D721Med (cell line): ENCODE measurements at regions not wholly inside any gene's neighbourhood (a gene's known extent, or its start where the extent isn't known, plus 50 kb on each side); places are given as distances from the start of the nearest gene placed in this dataset.

Experiments used
- DNase-seq: peaks from one replicate; pipeline ENCODE4 v3.0.0; 2011; ENCODE audit warnings: low spot score; ENCODE audit not compliant: insufficient read length
- FAIRE-seq: peaks from 2 replicates; lab custom pipeline; 2011; peaks lifted over from hg19 to GRCh38; lab: Jason Lieb, UNC
- TF ChIP-seq, protein P1 (sequence below): IDR thresholded peaks from 2 replicates; pipeline ENCODE4 v1.5.1; 2012; ENCODE audit warnings: mild to moderate bottlenecking, control low read depth; ENCODE audit not compliant: insufficient read depth; ENCODE audit errors: missing control alignments

DNA sequence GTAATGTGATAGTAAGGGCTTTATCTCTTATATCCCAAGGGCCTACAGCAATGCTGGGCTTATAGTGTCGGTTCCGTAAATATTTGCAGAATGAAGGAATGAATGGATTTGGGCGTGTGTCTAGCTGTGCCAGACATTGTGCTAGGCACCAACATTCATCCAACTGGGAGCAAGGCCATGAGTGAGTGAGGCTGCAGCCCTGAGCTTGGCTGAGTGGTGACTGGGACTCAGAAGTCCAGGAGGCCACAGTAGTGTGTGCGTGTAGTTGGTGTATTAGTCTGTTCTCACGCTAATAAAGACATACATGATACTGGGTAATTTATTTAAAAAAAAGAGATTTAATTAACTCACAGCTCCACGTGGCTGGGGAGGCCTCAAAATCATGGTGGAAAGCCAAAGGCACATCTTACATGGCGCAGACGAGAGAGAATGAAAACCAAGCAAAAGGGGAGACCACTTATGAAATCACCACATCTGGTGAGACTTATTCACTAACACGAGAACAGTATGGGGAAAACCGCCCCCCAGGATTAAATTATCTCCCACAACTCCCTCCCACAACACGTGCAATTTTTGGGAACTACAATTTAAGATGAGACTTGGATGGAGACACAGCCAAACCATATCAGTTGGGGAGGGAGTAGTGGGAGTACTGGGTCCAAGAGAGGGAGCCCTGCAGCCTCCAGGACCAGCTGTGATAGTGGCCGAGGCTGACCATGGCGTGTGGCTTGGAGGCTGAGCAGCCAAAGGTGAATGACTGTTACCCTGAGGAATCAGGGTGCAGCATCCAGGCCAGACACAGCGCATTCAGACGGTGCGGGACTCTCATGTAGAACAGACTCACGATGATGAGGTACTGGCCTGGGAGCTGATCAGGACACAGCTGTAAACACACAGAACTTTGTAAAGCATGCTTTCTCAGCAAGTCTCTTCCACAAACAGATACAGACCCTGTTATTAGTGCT lies 104.6 kb downstream of the TEX26 start:
- TF ChIP-seq, protein P1, sequence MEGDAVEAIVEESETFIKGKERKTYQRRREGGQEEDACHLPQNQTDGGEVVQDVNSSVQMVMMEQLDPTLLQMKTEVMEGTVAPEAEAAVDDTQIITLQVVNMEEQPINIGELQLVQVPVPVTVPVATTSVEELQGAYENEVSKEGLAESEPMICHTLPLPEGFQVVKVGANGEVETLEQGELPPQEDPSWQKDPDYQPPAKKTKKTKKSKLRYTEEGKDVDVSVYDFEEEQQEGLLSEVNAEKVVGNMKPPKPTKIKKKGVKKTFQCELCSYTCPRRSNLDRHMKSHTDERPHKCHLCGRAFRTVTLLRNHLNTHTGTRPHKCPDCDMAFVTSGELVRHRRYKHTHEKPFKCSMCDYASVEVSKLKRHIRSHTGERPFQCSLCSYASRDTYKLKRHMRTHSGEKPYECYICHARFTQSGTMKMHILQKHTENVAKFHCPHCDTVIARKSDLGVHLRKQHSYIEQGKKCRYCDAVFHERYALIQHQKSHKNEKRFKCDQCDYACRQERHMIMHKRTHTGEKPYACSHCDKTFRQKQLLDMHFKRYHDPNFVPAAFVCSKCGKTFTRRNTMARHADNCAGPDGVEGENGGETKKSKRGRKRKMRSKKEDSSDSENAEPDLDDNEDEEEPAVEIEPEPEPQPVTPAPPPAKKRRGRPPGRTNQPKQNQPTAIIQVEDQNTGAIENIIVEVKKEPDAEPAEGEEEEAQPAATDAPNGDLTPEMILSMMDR: no peak
- no peak for DNase-seq
- no peak for FAIRE-seq

DNA sequence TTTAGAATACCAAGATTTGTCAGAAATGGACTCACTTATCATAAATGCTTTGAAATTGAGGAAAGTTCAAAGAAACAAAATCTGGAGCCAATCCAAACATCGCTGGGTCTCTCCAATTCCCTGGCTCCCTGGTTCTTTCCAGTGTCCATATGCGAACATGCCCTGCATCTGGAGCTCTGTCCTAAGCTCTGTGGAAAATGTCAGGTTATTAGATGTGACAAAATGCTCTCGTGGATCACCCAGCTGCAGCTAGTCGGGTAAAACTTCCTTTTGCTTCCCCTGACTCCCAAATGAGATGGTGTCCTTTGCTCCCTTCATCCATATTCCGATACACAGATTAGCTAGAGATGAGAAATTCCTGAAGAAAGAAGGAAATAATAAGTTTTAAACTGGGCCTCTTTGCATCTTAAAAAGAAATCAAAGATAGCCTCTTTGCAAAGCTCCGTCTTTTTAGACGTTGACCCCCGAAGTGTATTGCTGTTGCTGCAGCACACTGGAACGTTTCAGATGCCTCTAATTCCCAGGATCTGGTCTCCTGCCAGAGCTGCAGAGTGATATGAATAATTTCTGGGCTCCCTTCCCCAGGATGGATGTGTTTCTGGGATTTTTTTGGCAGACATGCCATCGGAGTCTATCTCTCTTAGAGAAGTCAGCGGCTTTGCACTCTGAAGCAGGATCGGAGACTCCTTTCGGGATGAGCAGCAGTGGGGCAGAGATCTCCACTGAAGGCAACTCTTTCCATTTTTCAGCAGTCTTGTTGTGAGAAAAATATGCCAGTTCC lies 102.9 kb downstream of the TEX26 start:
- TF ChIP-seq, protein P1: no peak
- no peak for FAIRE-seq
- no peak for DNase-seq

DNA sequence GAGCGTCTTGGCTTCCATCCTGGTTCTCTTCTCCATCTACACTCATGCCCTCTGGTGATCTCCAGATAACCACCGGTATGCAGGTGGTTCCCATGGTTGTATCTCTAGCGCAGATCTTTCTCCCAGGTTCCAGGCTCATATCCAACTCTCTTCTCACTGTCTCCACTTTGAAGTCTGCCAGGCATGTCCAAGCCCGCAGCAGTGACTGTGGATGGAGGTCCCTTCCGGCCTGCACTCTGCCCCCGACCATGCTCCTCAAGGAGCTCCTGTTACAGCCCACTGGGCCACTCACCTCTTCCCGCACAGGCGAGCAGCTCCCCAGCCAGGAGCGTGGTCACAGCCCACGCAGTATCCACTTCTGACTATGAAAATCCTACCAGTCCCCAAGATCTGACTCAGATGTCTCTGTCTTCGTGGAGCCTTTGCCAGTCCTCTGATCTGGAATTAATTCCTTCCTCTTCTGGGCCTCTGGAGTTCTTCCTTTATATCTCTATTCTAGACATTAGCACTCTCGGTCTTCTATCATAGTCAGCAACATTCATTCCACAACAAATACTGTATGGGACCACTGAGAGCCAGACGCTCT lies 100.2 kb downstream of the TEX26 start:
- DNase-seq (no peak), FAIRE-seq (no peak)
- TF ChIP-seq, protein P1: no peak

DNA sequence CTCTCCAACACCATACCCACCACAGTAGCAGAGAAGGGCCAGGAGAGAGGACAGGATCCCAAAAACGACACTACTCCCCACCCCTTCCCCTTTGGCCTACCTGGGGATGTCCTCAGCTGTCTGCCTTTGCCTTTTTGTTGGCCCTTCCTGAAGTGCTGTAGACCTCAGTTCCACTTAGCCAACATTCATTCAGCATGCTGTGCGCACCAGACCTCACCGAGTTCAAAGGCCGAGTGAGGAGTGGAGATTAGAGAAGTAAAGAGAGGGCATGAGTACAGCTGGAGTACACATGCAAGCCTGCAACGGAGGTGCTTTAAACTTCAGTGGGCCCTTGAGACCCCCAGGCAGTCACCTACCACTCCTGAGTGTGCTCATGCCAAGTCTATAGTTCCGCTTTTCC lies 99.0 kb downstream of the TEX26 start:
- DNase-seq: no peak
- FAIRE-seq: no peak
- TF ChIP-seq, protein P1: no peak

DNA sequence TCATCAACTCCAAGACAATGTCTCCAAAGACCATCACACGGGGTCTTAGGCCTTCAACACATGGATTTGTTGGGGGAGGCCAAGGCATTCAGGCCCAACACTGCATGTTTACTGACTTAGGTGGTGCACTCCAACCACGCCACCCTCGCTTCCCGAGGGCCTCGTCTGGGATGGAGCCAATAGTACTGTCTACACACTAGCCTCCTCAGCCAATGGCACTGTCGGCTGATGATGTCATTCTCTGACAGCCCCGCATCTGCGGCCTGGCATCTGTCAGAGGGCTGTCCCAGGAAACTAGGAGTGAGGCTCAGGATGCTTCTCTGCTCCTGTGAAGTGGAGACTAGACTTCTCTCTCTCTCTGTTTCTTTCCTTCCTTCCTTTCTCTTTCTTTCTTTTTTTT lies 96.6 kb downstream of the TEX26 start:
- DNase-seq: no peak
- FAIRE-seq: no peak
- TF ChIP-seq, protein P1: no peak

DNA sequence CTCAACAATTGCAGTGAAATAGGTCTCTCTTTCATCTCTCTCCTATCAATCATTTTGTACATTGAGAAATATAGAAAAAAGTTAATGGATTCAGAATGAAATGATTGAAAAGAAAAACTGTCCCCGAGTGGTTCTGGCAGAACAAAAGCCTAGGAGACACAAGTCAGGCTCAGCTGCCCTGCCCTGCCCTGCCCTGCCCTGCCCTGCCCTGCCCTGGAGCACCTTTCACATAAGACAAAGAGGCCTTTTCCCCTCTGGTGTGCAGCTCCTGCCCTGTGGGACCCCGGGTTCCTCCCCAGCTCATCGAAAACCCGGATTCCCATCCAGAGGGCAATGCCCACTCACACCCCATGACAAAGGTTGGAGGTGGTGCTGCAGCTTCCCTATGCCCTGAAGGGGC lies 94.7 kb downstream of the TEX26 start:
- DNase-seq (no peak), FAIRE-seq (no peak)
- TF ChIP-seq, protein P1: no peak
